ENCODE measurements at regions not wholly inside any gene's neighbourhood (a gene's known extent, or its start where the extent isn't known, plus 50 kb on each side); places are given as distances from the start of the nearest gene placed in this dataset.

- TF ChIP-seq HBP1 (CRISPR knock-in tag; IDR thresholded peaks at IDR 0.05; ENCODE audit: low read depth) (no peak), FOSL1 (CRISPR knock-in tag; IDR thresholded peaks at IDR 0.05; ENCODE audit: borderline replicate concordance) (no peak), ZFYVE20 (CRISPR knock-in tag; IDR thresholded peaks at IDR 0.05; ENCODE audit: borderline replicate concordance, low read depth) (no peak), HMG20A (CRISPR knock-in tag; IDR thresholded peaks at IDR 0.05; ENCODE audit: borderline replicate concordance) (no peak; the same call in 1 of the 2 replicates), ZNF24 (IDR thresholded peaks at IDR 0.05) (no peak), IRF1 (CRISPR knock-in tag; IDR thresholded peaks at IDR 0.05; ENCODE audit: low read depth) (no peak), ZBTB44 (CRISPR knock-in tag; IDR thresholded peaks at IDR 0.05) (no peak), ZUFSP (CRISPR knock-in tag; IDR thresholded peaks at IDR 0.05; ENCODE audit: borderline replicate concordance) (no peak), NCOA2 (CRISPR knock-in tag; IDR thresholded peaks at IDR 0.05) (peak; percentile 90), ZFP41 (CRISPR knock-in tag; IDR thresholded peaks at IDR 0.05; ENCODE audit: borderline replicate concordance) (no peak), MTERF4 (CRISPR knock-in tag; IDR thresholded peaks at IDR 0.05) (no peak), SRSF4 (IDR thresholded peaks at IDR 0.05; ENCODE audit: low read depth, low read length, poor library complexity, severe bottlenecking) (no peak), NFRKB (IDR thresholded peaks at IDR 0.05) (no peak), GZF1 (CRISPR knock-in tag; IDR thresholded peaks at IDR 0.05) (no peak), ZNF678 (CRISPR knock-in tag; IDR thresholded peaks at IDR 0.05) (no peak), ZNF790 (CRISPR knock-in tag; IDR thresholded peaks at IDR 0.05; ENCODE audit: borderline replicate concordance) (no peak), MAF1 (CRISPR knock-in tag; IDR thresholded peaks at IDR 0.05; ENCODE audit: borderline replicate concordance) (no peak), MED13 (CRISPR knock-in tag; IDR thresholded peaks at IDR 0.05) (0 out of 2 replicates have a peak, but pooled peaks have one; percentile 43), DDIT3 (CRISPR knock-in tag; IDR thresholded peaks at IDR 0.05) (no peak), SIX4 (CRISPR knock-in tag; IDR thresholded peaks at IDR 0.05) (no peak), CSRNP2 (CRISPR knock-in tag; conservative IDR thresholded peaks at IDR 0.05; ENCODE audit: low read depth) (no peak), ZNF850 (CRISPR knock-in tag; conservative IDR thresholded peaks at IDR 0.05) (no peak)
These were observed 262.5 kb downstream of the RHOU start (continued) for GRCh38 chr1:228997721-228998144.

All from HepG2 (cell line).